Naive thymus-derived CD4-positive, alpha-beta T cell (primary cell): ENCODE measurements at regions not wholly inside any gene's neighbourhood (a gene's known extent, or its start where the extent isn't known, plus 50 kb on each side); places are given as distances from the start of the nearest gene placed in this dataset.

Experiments used
- ATAC-seq: fragments of 150-1000 bp; cut with Tn5 transposase; 2 replicates; pipeline ENCODE4 v1.10.0; 2021; ENCODE audit warnings: mild to moderate bottlenecking, moderate library complexity
- CTCF ChIA-PET: fragments of 350-600 bp; sonication (Branson Sonifier 250); formaldehyde crosslinking; loops from one replicate; lab custom pipeline; 2021; ENCODE audit warnings: antibody characterized with exemption; lab: Charles Lee
- POLR2A ChIA-PET: fragments of 350-600 bp; sonication (Branson Sonifier 250); formaldehyde crosslinking; loops from one replicate; lab custom pipeline; 2021; ENCODE audit warnings: antibody characterized with exemption, inconsistent platforms; lab: Charles Lee
- DNase-seq, 9 donors: peaks; one replicate each; pipeline versions ENCODE4 v3.0.0 to v3.0.0-alpha.2; 2020 to 2022; ENCODE audit warnings: mixed read lengths in 1 of 9
- H3K27ac ChIP-seq: one replicate; pipeline ENCODE4 v1.7.0; 2013; ENCODE audit warnings: mild to moderate bottlenecking, low read depth, low read length, moderate library complexity
- H3K27me3 ChIP-seq, 2 donors: one replicate each; pipeline ENCODE4 v1.7.0; 2013; ENCODE audit warnings: low read length in 2 of 2, mild to moderate bottlenecking in 2 of 2, moderate library complexity in 2 of 2; ENCODE audit not compliant: control insufficient read depth in 2 of 2, insufficient read depth in 2 of 2
- H3K36me3 ChIP-seq, 3 experiments: 1 replicate in 2 of 3; 2 replicates in 1 of 3; pipeline ENCODE4 v1.7.0; 2013; ENCODE audit warnings: low read length in 3 of 3, mild to moderate bottlenecking in 3 of 3, moderate library complexity in 1 of 3; ENCODE audit not compliant: insufficient read depth in 3 of 3, control insufficient read depth in 2 of 3
- H3K4me1 ChIP-seq, 2 donors: one replicate each; pipeline ENCODE4 v1.7.0; 2013; ENCODE audit warnings: low read length in 2 of 2, mild to moderate bottlenecking in 2 of 2, moderate library complexity in 1 of 2; ENCODE audit not compliant: control insufficient read depth in 2 of 2, insufficient read depth in 2 of 2
- H3K4me3 ChIP-seq: 2 replicates; pipeline ENCODE4 v1.7.0; 2013; ENCODE audit warnings: mild to moderate bottlenecking, low read length
- H3K9me3 ChIP-seq, 3 experiments: 1 replicate in 2 of 3; 2 replicates in 1 of 3; pipeline ENCODE4 v1.7.0; 2013; ENCODE audit warnings: low read length in 3 of 3; ENCODE audit not compliant: control insufficient read depth in 2 of 3
- H3K27ac Mint-ChIP-seq, 9 donors: one replicate each; pipeline ENCODE4 v1.8.0; 2020 to 2022; ENCODE audit warnings: mixed read lengths in 9 of 9, mild to moderate bottlenecking in 8 of 9, moderate library complexity in 5 of 9, inconsistent platforms in 2 of 9
- H3K27me3 Mint-ChIP-seq, 5 donors: one replicate each; pipeline ENCODE4 v1.8.0; 2021 to 2022; ENCODE audit warnings: mixed read lengths in 5 of 5, mild to moderate bottlenecking in 1 of 5
- H3K36me3 Mint-ChIP-seq, 5 donors: one replicate each; pipeline ENCODE4 v1.8.0; 2020 to 2022; ENCODE audit warnings: mixed read lengths in 5 of 5, mild to moderate bottlenecking in 3 of 5, inconsistent platforms in 1 of 5
- H3K4me1 Mint-ChIP-seq, 7 donors: one replicate each; pipeline ENCODE4 v1.8.0; 2020 to 2022; ENCODE audit warnings: mixed read lengths in 7 of 7, mild to moderate bottlenecking in 3 of 7, inconsistent platforms in 1 of 7
- H3K4me3 Mint-ChIP-seq, 10 donors: one replicate each; pipeline ENCODE4 v1.8.0; 2020 to 2022; ENCODE audit warnings: mild to moderate bottlenecking in 10 of 10, mixed read lengths in 10 of 10, moderate library complexity in 6 of 10, inconsistent platforms in 2 of 10
- H3K9me3 Mint-ChIP-seq, 11 donors: one replicate each; pipeline ENCODE4 v1.8.0; 2020 to 2022; ENCODE audit warnings: mixed read lengths in 11 of 11, mild to moderate bottlenecking in 4 of 11, inconsistent platforms in 1 of 11, moderate library complexity in 1 of 11
- intact Hi-C, 2 donors: fragments of 100-400 bp; cut with micrococcal nuclease; formaldehyde crosslinking; loops; one replicate each; pipeline ENCODE4 v1.15.1; 2023

DNA sequence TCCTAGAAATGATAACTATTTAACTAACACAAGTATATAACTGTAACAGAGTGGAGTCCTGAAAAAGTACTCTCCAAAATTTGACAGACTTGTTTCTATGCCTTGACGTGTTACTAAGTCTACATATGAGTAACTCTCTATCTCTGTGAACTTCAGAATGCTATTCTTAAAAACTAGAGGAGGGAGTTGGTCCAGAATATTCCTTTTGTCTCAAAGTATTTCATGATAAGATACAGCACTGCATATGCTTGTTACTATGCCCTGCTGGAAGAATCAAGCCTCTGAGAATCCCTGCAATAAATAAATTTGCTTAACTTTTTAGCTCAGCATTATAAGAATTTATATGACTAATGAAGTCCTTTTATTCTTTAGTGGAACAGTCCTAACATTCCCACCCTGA lies 50.9 kb upstream of the ATXN3L start:
- H3K27me3 Mint-ChIP-seq, result no peaks in the 10 kb centered on the region
- Histone ChIP-seq H3K4me1 (no peaks in the 10 kb centered on the region), H3K9me3 (no peaks in the 10 kb centered on the region), H3K4me3 (no peak overlapping the region), H3K27ac (no peak overlapping the region), H3K27me3 (no peaks in the 10 kb centered on the region), H3K36me3 (no peaks in the 10 kb centered on the region)
- H3K27ac Mint-ChIP-seq, result no peak overlapping the region
- DNase-seq, result no peak
- CTCF ChIA-PET, result no interaction called here
- POLR2A ChIA-PET, result no interaction called here
- peaks cover 0 to 6% (median 0%) of the 10 kb centered on the region in 11 donors for H3K9me3 Mint-ChIP-seq
- no peak for ATAC-seq
- peaks cover 0 to 5% (median 0%) of the 10 kb centered on the region in 5 donors for H3K36me3 Mint-ChIP-seq
- peaks cover 0 to 13% (median 0%) of the 10 kb centered on the region in 7 donors for H3K4me1 Mint-ChIP-seq
- intact Hi-C loops, result no loop called here
- H3K4me3 Mint-ChIP-seq, result no peak overlapping the region
